SK-N-SH (cell line): ENCODE measurements at regions not wholly inside any gene's neighbourhood (a gene's known extent, or its start where the extent isn't known, plus 50 kb on each side); places are given as distances from the start of the nearest gene placed in this dataset.

Experiments
- CTCF ChIA-PET: fragments of 300-600, 350-600 bp; formaldehyde crosslinking; extraction: SDS; loops from one replicate; lab custom pipeline; 2021; lab: Yijun Ruan, JAX
- POLR2A ChIA-PET: fragments of 350-600 bp; sonication (Branson Sonifier 250); formaldehyde crosslinking; extraction: SDS; loops from one replicate; lab custom pipeline; 2020; ENCODE audit warnings: antibody characterized with exemption, inconsistent platforms; lab: Yijun Ruan, JAX
- DNase-seq: peaks from one replicate; pipeline ENCODE4 v3.0.0; 2012
- H2AFZ ChIP-seq: fragments of 200-600 bp; sonication (generic); 2 replicates; pipeline ENCODE4 v1.8.1; 2016; ENCODE audit warnings: antibody characterized with exemption, mild to moderate bottlenecking, low read depth
- H3F3A ChIP-seq: fragments of 200-600 bp; sonication (generic); replicated peaks from 2 replicates; pipeline ENCODE3; 2016; ENCODE audit warnings: antibody characterized with exemption, mild to moderate bottlenecking; ENCODE audit not compliant: insufficient read depth
- H3K27ac ChIP-seq, 2 experiments: fragments of 200-500 bp in 1 of 2; fragments of 200-600 bp in 1 of 2; sonication (Bioruptor generic) in 1 of 2; sonication (generic), shearing (Covaris generic) in 1 of 2; 2 replicates each; pipeline versions ENCODE4 v1.5.1 to v1.6.1; 2014 to 2016; ENCODE audit warnings: low read depth in 2 of 2, inconsistent platforms in 1 of 2, low read length in 1 of 2, mild to moderate bottlenecking in 1 of 2, mixed read lengths in 1 of 2
- H3K27me3 ChIP-seq: fragments of 200-600 bp; sonication (generic), shearing (Covaris generic); 2 replicates; pipeline ENCODE4 v1.6.1; 2016; ENCODE audit warnings: mixed run types; ENCODE audit not compliant: insufficient read depth
- H3K36me3 ChIP-seq, 2 experiments: fragments of 200-500 bp in 1 of 2; fragments of 200-600 bp in 1 of 2; sonication (Bioruptor generic) in 1 of 2; sonication (generic) in 1 of 2; replicated peaks in 1 of 2; 2 replicates each; pipeline versions ENCODE3 to v1.5.1; 2014 to 2016; ENCODE audit warnings: low read length in 1 of 2, mild to moderate bottlenecking in 1 of 2; ENCODE audit not compliant: insufficient read depth in 2 of 2, control insufficient read depth in 1 of 2
- H3K4me1 ChIP-seq, 2 experiments: fragments of 200-500 bp in 1 of 2; fragments of 200-600 bp in 1 of 2; sonication (Bioruptor generic) in 1 of 2; sonication (generic), shearing (Covaris generic) in 1 of 2; 2 replicates each; pipeline versions ENCODE4 v1.5.1 to v1.6.1; 2014 to 2016; ENCODE audit warnings: low read depth in 1 of 2, low read length in 1 of 2, mixed run types in 1 of 2; ENCODE audit not compliant: insufficient read depth in 2 of 2, control insufficient read depth in 1 of 2
- H3K4me2 ChIP-seq: fragments of 200-600 bp; sonication (generic), shearing (Covaris generic); 2 replicates; pipeline ENCODE4 v1.6.1; 2017; ENCODE audit warnings: mixed run types
- H3K4me3 ChIP-seq, 2 experiments: fragments of 200-500 bp in 1 of 2; fragments of 200-600 bp in 1 of 2; sonication (Bioruptor generic) in 1 of 2; sonication (generic), shearing (Covaris generic) in 1 of 2; 2 replicates each; pipeline versions ENCODE4 v1.5.1 to v1.8.1; 2014 to 2016; ENCODE audit warnings: low read depth in 2 of 2, inconsistent platforms in 1 of 2, low read length in 1 of 2, mild to moderate bottlenecking in 1 of 2, mixed read lengths in 1 of 2, moderate library complexity in 1 of 2
- H3K79me2 ChIP-seq: fragments of 200-600 bp; sonication (generic); 2 replicates; pipeline ENCODE4 v1.8.1; 2017; ENCODE audit warnings: mild to moderate bottlenecking; ENCODE audit not compliant: insufficient read depth
- H3K9ac ChIP-seq: fragments of 200-600 bp; sonication (generic); 2 replicates; pipeline ENCODE4 v1.6.1; 2017; ENCODE audit warnings: mixed run types
- H3K9me2 ChIP-seq: fragments of 200-600 bp; sonication (generic); 2 replicates; pipeline ENCODE4 v1.6.1; 2017; ENCODE audit warnings: mixed run types
- H3K9me3 ChIP-seq: fragments of 200-600 bp; sonication (generic); 2 replicates; pipeline ENCODE4 v1.6.1; 2017; ENCODE audit warnings: mixed run types, mild to moderate bottlenecking, moderate library complexity
- H4K20me1 ChIP-seq: fragments of 200-600 bp; sonication (generic); 2 replicates; pipeline ENCODE4 v1.6.1; 2017; ENCODE audit warnings: mild to moderate bottlenecking, mixed run types; ENCODE audit not compliant: insufficient read depth
- CHD2 ChIP-seq: fragments of 150-350 bp; IDR thresholded peaks from 2 replicates; pipeline ENCODE4 v1.6.1; 2018; ENCODE audit warnings: low read length; ENCODE audit not compliant: partially characterized antibody
- EZH2phosphoT487 ChIP-seq: fragments of 200-600 bp; sonication (generic); IDR thresholded peaks from 2 replicates; pipeline ENCODE4 v1.6.1; 2017; ENCODE audit warnings: low read depth, mixed run types, mild to moderate bottlenecking, antibody characterized with exemption, moderate library complexity, borderline replicate concordance
- GATA2 ChIP-seq: sonication (generic); formaldehyde crosslinking; IDR thresholded peaks from 2 replicates; pipeline ENCODE4 v1.5.0; 2020; ENCODE audit warnings: mild to moderate bottlenecking, missing genetic modification reagents
- IRF3 ChIP-seq: fragments of 150-350 bp; IDR thresholded peaks from 2 replicates; pipeline ENCODE4 v1.6.1; 2016; ENCODE audit warnings: mild to moderate bottlenecking, low read depth, low read length
- MEF2A ChIP-seq: IDR thresholded peaks from 2 replicates; pipeline ENCODE4 v1.4.0; 2012; ENCODE audit warnings: low read depth, borderline replicate concordance
- MXI1 ChIP-seq: IDR thresholded peaks from 2 replicates; pipeline ENCODE4 v1.6.1; 2012; ENCODE audit warnings: mild to moderate bottlenecking, low read depth, low read length, improper control_type of control experiment
- RAD21 ChIP-seq: IDR thresholded peaks from 2 replicates; pipeline ENCODE4 v1.6.1; 2012; ENCODE audit warnings: mild to moderate bottlenecking, low read length
- REST ChIP-seq: IDR thresholded peaks from 2 replicates; pipeline ENCODE4 v1.6.1; 2012; ENCODE audit warnings: mild to moderate bottlenecking, low read depth, low read length, moderate library complexity
- RFX5 ChIP-seq: IDR thresholded peaks from 2 replicates; pipeline ENCODE4 v1.6.1; 2012; ENCODE audit warnings: mild to moderate bottlenecking, improper control_type of control experiment, low read length
- RXRA ChIP-seq: IDR thresholded peaks from 2 replicates; pipeline ENCODE4 v1.4.0; 2012; ENCODE audit warnings: low read depth, mild to moderate bottlenecking, borderline replicate concordance
- SIN3A ChIP-seq: IDR thresholded peaks from 2 replicates; pipeline ENCODE4 v1.6.1; 2012; ENCODE audit warnings: low read depth, mild to moderate bottlenecking, low read length, moderate library complexity, borderline replicate concordance
- TAF1 ChIP-seq: IDR thresholded peaks from 2 replicates; pipeline ENCODE4 v1.6.1; 2012; ENCODE audit warnings: low read depth, mild to moderate bottlenecking, low read length, moderate library complexity, borderline replicate concordance
- YY1 ChIP-seq: IDR thresholded peaks from 2 replicates; pipeline ENCODE4 v1.4.0; 2012; ENCODE audit warnings: low read depth, mild to moderate bottlenecking
- ZBTB33 ChIP-seq: IDR thresholded peaks from 2 replicates; pipeline ENCODE4 v1.4.0; 2012; ENCODE audit warnings: low read depth, borderline replicate concordance
- whole genome bisulfite sequencing: methylation state at CpG from one replicate; pipeline ENCODE4 v1.1.6; 2017; ENCODE audit warnings: low lambda C conversion rate; 5-methylcytosine and 5-hydroxymethylcytosine counted together

- no peaks in the 10 kb centered on the region for H4K20me1 ChIP-seq
- H3K9me2 ChIP-seq: no peaks in the 10 kb centered on the region; the same call in 1 of the 2 replicates
- no peak overlapping the region for H3K9ac ChIP-seq
- no peaks in the 10 kb centered on the region for H3K79me2 ChIP-seq
- no peaks in the 10 kb centered on the region for H3K36me3 ChIP-seq
- WGBS: 2% methylated on average over 2 of the region's 2 CpGs
- ChIA-PET CTCF (no interaction called here), POLR2A (no interaction called here)
- H3K4me1 ChIP-seq: no peaks in the 10 kb centered on the region
- H3F3A ChIP-seq: no peaks in the 10 kb centered on the region
- H3K27me3 ChIP-seq: no peaks in the 10 kb centered on the region
- no peak overlapping the region for H3K4me3 ChIP-seq
- TF ChIP-seq TAF1: no peak
- TF ChIP-seq ZBTB33: no peak
- no peak for TF ChIP-seq EZH2phosphoT487
- no peak for TF ChIP-seq RFX5
- TF ChIP-seq IRF3: no peak
- no peak for TF ChIP-seq MXI1
- no peak for TF ChIP-seq SIN3A
- TF ChIP-seq MEF2A: no peak
- no peak for TF ChIP-seq YY1
- TF ChIP-seq RXRA: no peak
- TF ChIP-seq GATA2: no peak
- no peak for TF ChIP-seq CHD2
- no peak for TF ChIP-seq RAD21
- TF ChIP-seq REST: no peak
- H2AFZ ChIP-seq: no peak overlapping the region
- H3K9me3 ChIP-seq: no peaks in the 10 kb centered on the region
- no peak overlapping the region for H3K4me2 ChIP-seq
- no peak for DNase-seq
- no peak overlapping the region for H3K27ac ChIP-seq
Measured at GRCh38 chr5:64110222-64110621, 55.4 kb upstream of the RNF180 start.
